H9 (cell line): ENCODE measurements at regions not wholly inside any gene's neighbourhood (a gene's known extent, or its start where the extent isn't known, plus 50 kb on each side); places are given as distances from the start of the nearest gene placed in this dataset.

Experiments
- DNase-seq: peaks from one replicate; pipeline ENCODE4 v3.0.0-alpha.2; 2017
- H2AFZ ChIP-seq: one replicate; pipeline ENCODE4 v1.6.1; 2013; ENCODE audit warnings: mild to moderate bottlenecking, low read length, control low read depth, moderate library complexity
- H2AK5ac ChIP-seq: 2 replicates; pipeline ENCODE4 v1.6.1; 2013; ENCODE audit warnings: low read length, control low read depth, mixed read lengths; ENCODE audit not compliant: insufficient read length
- H2BK120ac ChIP-seq: one replicate; pipeline ENCODE4 v1.6.1; 2013; ENCODE audit warnings: low read depth, mild to moderate bottlenecking, low read length, control low read depth, inconsistent platforms; ENCODE audit not compliant: poor library complexity, severe bottlenecking
- H2BK12ac ChIP-seq: 2 replicates; pipeline ENCODE4 v1.6.1; 2013; ENCODE audit warnings: low read length, control low read depth, mixed read lengths, low read depth; ENCODE audit not compliant: insufficient read length
- H2BK15ac ChIP-seq: 2 replicates; pipeline ENCODE4 v1.6.1; 2013; ENCODE audit warnings: low read depth, low read length, control low read depth
- H2BK20ac ChIP-seq: one replicate; pipeline ENCODE4 v1.6.1; 2013; ENCODE audit warnings: low read depth, mild to moderate bottlenecking, low read length, control low read depth, inconsistent platforms; ENCODE audit not compliant: poor library complexity, severe bottlenecking
- H2BK5ac ChIP-seq: 2 replicates; pipeline ENCODE4 v1.6.1; 2013; ENCODE audit warnings: low read length, control low read depth, mixed read lengths; ENCODE audit not compliant: insufficient read length
- H3K14ac ChIP-seq: 2 replicates; pipeline ENCODE4 v1.6.1; 2013; ENCODE audit warnings: low read length, control low read depth; ENCODE audit not compliant: insufficient read depth
- H3K18ac ChIP-seq: 2 replicates; pipeline ENCODE4 v1.6.1; 2013; ENCODE audit warnings: low read depth, mild to moderate bottlenecking, mixed read lengths, low read length, control low read depth; ENCODE audit not compliant: insufficient read length
- H3K23ac ChIP-seq: 2 replicates; pipeline ENCODE4 v1.6.1; 2013; ENCODE audit warnings: low read length, control low read depth, mixed read lengths, low read depth; ENCODE audit not compliant: insufficient read length
- H3K23me2 ChIP-seq: 2 replicates; pipeline ENCODE4 v1.6.1; 2013; ENCODE audit warnings: low read depth, mild to moderate bottlenecking, mixed read lengths, low read length, control low read depth; ENCODE audit not compliant: insufficient read length, poor library complexity, severe bottlenecking
- H3K27ac ChIP-seq: 2 replicates; pipeline ENCODE4 v1.5.1; 2013; ENCODE audit warnings: low read length, control low read depth, mixed read lengths, low read depth; ENCODE audit not compliant: insufficient read length
- H3K27me3 ChIP-seq: 2 replicates; pipeline ENCODE4 v1.6.1; 2013; ENCODE audit warnings: low read length, control low read depth, inconsistent platforms; ENCODE audit not compliant: insufficient read depth
- H3K4ac ChIP-seq: 2 replicates; pipeline ENCODE4 v1.6.1; 2013; ENCODE audit warnings: low read depth, mild to moderate bottlenecking, control low read depth, inconsistent platforms, low read length, moderate library complexity
- H3K4me1 ChIP-seq: 2 replicates; pipeline ENCODE4 v1.6.1; 2013; ENCODE audit warnings: low read length, control low read depth, inconsistent platforms; ENCODE audit not compliant: insufficient read depth
- H3K4me2 ChIP-seq: 2 replicates; pipeline ENCODE4 v1.6.1; 2013; ENCODE audit warnings: low read length, control low read depth, mixed read lengths; ENCODE audit not compliant: insufficient read length, insufficient read depth
- H3K56ac ChIP-seq: 2 replicates; pipeline ENCODE4 v1.6.1; 2013; ENCODE audit warnings: low read depth, mild to moderate bottlenecking, mixed read lengths, low read length, control low read depth; ENCODE audit not compliant: insufficient read length
- H3K79me1 ChIP-seq: 2 replicates; pipeline ENCODE4 v1.6.1; 2013; ENCODE audit warnings: low read depth, mild to moderate bottlenecking, moderate library complexity, low read length, control low read depth, inconsistent platforms; ENCODE audit not compliant: insufficient read depth, poor library complexity, severe bottlenecking
- H3K79me2 ChIP-seq: 2 replicates; pipeline ENCODE4 v1.6.1; 2013; ENCODE audit warnings: low read length, control low read depth, inconsistent platforms; ENCODE audit not compliant: insufficient read depth
- H3K9ac ChIP-seq: 2 replicates; pipeline ENCODE4 v1.6.1; 2013; ENCODE audit warnings: low read length, control low read depth, mixed read lengths; ENCODE audit not compliant: insufficient read length; ENCODE audit errors: extremely low read depth
- H3K9me3 ChIP-seq: one replicate; pipeline ENCODE4 v1.6.1; 2013; ENCODE audit warnings: low read depth, low read length, inconsistent platforms; ENCODE audit not compliant: control insufficient read depth
- H3T11ph ChIP-seq: one replicate; pipeline ENCODE4 v1.6.1; 2013; ENCODE audit warnings: mild to moderate bottlenecking, low read length, control low read depth, inconsistent platforms
- H4K20me1 ChIP-seq: one replicate; pipeline ENCODE4 v1.6.1; 2013; ENCODE audit not compliant: control insufficient read depth, insufficient read length, insufficient read depth
- H4K5ac ChIP-seq: 2 replicates; pipeline ENCODE4 v1.6.1; 2013; ENCODE audit warnings: low read depth, mild to moderate bottlenecking, mixed read lengths, low read length, control low read depth; ENCODE audit not compliant: insufficient read length
- H4K8ac ChIP-seq: replicated peaks from 2 replicates; pipeline ENCODE4 v1.6.1; 2013; ENCODE audit warnings: low read length, control low read depth, mixed read lengths, low read depth; ENCODE audit not compliant: insufficient read length
- H4K91ac ChIP-seq: 2 replicates; pipeline ENCODE4 v1.6.1; 2013; ENCODE audit warnings: low read depth, mild to moderate bottlenecking, moderate library complexity, mixed read lengths, low read length, control low read depth; ENCODE audit not compliant: insufficient read length
- H3K27ac Mint-ChIP-seq, 3 experiments: 2 replicates in 2 of 3; 3 replicates in 1 of 3; pipeline ENCODE4 v1.8.0; 2020 to 2021; ENCODE audit warnings: mixed read lengths in 3 of 3, mild to moderate bottlenecking in 1 of 3, moderate library complexity in 1 of 3
- H3K27me3 Mint-ChIP-seq: 2 replicates; pipeline ENCODE4 v1.8.0; 2021; ENCODE audit warnings: low read depth, mild to moderate bottlenecking, moderate library complexity, mixed read lengths
- H3K36me3 Mint-ChIP-seq, 3 experiments: 2 replicates in 2 of 3; 3 replicates in 1 of 3; pipeline ENCODE4 v1.8.0; 2020 to 2021; ENCODE audit warnings: low read depth in 3 of 3, mixed read lengths in 3 of 3; ENCODE audit not compliant: insufficient read depth in 1 of 3
- H3K4me1 Mint-ChIP-seq, 2 experiments: 2 replicates each; pipeline ENCODE4 v1.8.0; 2020; ENCODE audit warnings: mixed read lengths in 2 of 2
- H3K4me3 Mint-ChIP-seq, 2 experiments: 2 replicates in 1 of 2; 3 replicates in 1 of 2; pipeline ENCODE4 v1.8.0; 2020 to 2021; ENCODE audit warnings: mild to moderate bottlenecking in 2 of 2, mixed read lengths in 2 of 2, moderate library complexity in 1 of 2
- H3K9me3 Mint-ChIP-seq, 2 experiments: 2 replicates in 1 of 2; 3 replicates in 1 of 2; pipeline ENCODE4 v1.8.0; 2020; ENCODE audit warnings: mild to moderate bottlenecking in 2 of 2, mixed read lengths in 2 of 2, moderate library complexity in 1 of 2
- WGBS: extraction: QIAGEN DNeasy Blood & Tissue Kit; methylation state at CpG from one replicate; pipeline ENCODE4 v1.1.7; 2013; ENCODE audit warnings: missing lambda C conversion rate, low lambda C conversion rate, mixed read lengths; ENCODE audit not compliant: insufficient read length; ENCODE audit errors: extremely low coverage; 5-methylcytosine and 5-hydroxymethylcytosine counted together
- TF ChIP-seq, protein P1 (sequence below): fragments of 200-600 bp; sonication (generic); conservative IDR thresholded peaks from 3 replicates; pipeline ENCODE4 v1.8.0; 2021; ENCODE audit warnings: antibody characterized with exemption, mild to moderate bottlenecking

DNA sequence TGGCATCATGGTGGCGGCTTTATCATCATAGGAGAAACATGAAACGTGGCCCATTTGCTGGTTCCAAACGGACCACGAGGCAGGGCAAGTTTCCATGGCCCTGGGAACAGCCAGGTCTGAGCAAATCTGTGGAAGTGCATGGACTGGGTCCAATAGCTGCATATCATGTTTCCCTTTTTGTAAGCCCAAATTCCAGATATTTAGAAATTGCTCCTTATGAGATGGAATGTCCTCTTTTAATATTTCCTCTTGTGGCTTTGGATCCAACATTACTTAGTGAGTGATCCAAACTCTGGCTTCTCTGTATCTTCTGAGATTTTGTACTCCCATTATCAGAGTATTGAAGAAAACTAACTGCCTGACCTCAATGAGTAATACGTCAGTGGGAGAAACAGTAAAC is 79.8 kb upstream of the FBXL7 start:
- no peak overlapping the region for H3K23ac ChIP-seq
- no peak overlapping the region for H2BK20ac ChIP-seq
- H3K9ac ChIP-seq, result no peak overlapping the region
- H2BK15ac ChIP-seq, result no peak overlapping the region
- H3K4me2 ChIP-seq, result no peak overlapping the region
- no peak overlapping the region for H2BK12ac ChIP-seq
- H3K36me3 Mint-ChIP-seq, result peaks cover 0 to under 1% (median 0%) of the 10 kb centered on the region in 3 experiments; a peak in 1 of 7 replicates
- H4K5ac ChIP-seq, result no peak overlapping the region
- H3K56ac ChIP-seq, result no peak overlapping the region
- H2BK5ac ChIP-seq, result no peak overlapping the region
- H3K14ac ChIP-seq, result no peak overlapping the region
- H2AK5ac ChIP-seq, result no peak overlapping the region
- H3K27me3 ChIP-seq, result no peaks in the 10 kb centered on the region
- TF ChIP-seq, protein P1, sequence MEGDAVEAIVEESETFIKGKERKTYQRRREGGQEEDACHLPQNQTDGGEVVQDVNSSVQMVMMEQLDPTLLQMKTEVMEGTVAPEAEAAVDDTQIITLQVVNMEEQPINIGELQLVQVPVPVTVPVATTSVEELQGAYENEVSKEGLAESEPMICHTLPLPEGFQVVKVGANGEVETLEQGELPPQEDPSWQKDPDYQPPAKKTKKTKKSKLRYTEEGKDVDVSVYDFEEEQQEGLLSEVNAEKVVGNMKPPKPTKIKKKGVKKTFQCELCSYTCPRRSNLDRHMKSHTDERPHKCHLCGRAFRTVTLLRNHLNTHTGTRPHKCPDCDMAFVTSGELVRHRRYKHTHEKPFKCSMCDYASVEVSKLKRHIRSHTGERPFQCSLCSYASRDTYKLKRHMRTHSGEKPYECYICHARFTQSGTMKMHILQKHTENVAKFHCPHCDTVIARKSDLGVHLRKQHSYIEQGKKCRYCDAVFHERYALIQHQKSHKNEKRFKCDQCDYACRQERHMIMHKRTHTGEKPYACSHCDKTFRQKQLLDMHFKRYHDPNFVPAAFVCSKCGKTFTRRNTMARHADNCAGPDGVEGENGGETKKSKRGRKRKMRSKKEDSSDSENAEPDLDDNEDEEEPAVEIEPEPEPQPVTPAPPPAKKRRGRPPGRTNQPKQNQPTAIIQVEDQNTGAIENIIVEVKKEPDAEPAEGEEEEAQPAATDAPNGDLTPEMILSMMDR, result no peak
- no peaks in the 10 kb centered on the region for H3K79me2 ChIP-seq
- no peak overlapping the region for H2AFZ ChIP-seq
- no peak overlapping the region for H3K27ac ChIP-seq
- H4K8ac ChIP-seq, result no peak overlapping the region
- H4K20me1 ChIP-seq, result no peaks in the 10 kb centered on the region
- no peak overlapping the region for H4K91ac ChIP-seq
- DNase-seq, result no peak
- H2BK120ac ChIP-seq, result no peak overlapping the region
- no peaks in the 10 kb centered on the region for H3K79me1 ChIP-seq
- H3K9me3 ChIP-seq, result no peaks in the 10 kb centered on the region
- H3K4ac ChIP-seq, result no peak overlapping the region
- H3K4me1 Mint-ChIP-seq, result peaks cover 0 to under 1% of the 10 kb centered on the region in 2 experiments; a peak in 2 of 4 replicates
- no peak overlapping the region for H3T11ph ChIP-seq
- peaks cover under 1 to 1% of the 10 kb centered on the region in 2 experiments; a peak in 2 of 5 replicates for H3K9me3 Mint-ChIP-seq
- H3K23me2 ChIP-seq, result no peaks in the 10 kb centered on the region
- H3K4me3 Mint-ChIP-seq, result no peak overlapping the region
- H3K27me3 Mint-ChIP-seq, result no peaks in the 10 kb centered on the region
- H3K27ac Mint-ChIP-seq, result no peak overlapping the region; a peak in 1 of 7 replicates
- no peaks in the 10 kb centered on the region for H3K4me1 ChIP-seq
- WGBS, result no CpG with 5 or more reads among the region's 5 CpGs
- H3K18ac ChIP-seq, result no peak overlapping the region
